GM21786 (cell line): ENCODE measurements at regions not wholly inside any gene's neighbourhood (a gene's known extent, or its start where the extent isn't known, plus 50 kb on each side); places are given as distances from the start of the nearest gene placed in this dataset.

Experiments
- ATAC-seq: cut with Tn5 transposase; IDR thresholded peaks from one replicate; pipeline ENCODE4 v1.9.1; 2021; ENCODE audit not compliant: unreplicated experiment

DNA sequence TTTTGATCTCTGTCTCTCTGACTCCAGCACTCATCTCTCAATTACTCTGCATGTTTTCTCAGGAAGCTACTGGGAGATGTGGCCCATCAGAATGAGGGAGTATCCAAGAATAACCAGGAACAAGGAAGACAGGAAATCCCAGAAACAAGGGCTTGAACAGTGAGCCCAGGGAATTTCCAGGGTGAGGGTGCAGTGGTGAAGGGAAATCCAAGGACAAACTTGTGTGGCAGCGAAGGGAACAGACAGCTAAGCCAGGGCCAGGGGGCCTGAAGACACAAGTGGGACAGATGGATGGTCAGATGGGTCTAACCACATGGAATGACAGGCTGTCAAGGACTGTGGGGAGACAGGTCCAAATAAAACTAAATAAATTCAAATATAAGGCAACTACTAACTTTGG is 121.8 kb upstream of the ERRFI1 start:
- ATAC-seq, result no peak

DNA sequence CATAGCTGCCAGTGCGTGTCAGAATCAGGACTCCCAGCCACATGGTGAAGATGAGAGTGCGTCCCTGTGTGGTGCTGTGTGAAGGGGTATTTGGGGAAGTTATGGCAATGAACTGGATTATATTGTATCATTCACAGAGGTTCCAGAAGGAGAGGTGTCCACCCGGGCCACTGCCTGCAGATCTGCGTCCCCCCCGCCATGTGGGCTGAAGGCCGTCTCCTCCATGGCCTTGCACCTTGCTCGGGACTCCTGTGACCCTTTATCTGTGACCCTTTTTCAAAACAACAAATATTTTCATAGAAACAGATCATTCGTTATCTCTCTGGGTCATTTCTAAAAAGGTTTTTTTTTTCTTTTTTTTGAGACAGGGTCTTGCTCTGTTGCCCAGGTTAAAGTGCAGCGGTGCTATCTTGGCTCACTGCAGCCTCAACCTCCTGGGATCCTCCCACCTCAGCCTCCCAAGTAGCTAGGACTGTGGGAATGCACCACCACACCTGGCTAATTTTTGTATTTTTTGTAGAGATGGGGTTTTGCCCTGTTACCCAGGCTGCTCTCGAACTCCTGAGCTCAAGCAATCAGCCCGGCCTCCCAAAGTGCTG is 120.2 kb upstream of the ERRFI1 start:
- no peak for ATAC-seq

DNA sequence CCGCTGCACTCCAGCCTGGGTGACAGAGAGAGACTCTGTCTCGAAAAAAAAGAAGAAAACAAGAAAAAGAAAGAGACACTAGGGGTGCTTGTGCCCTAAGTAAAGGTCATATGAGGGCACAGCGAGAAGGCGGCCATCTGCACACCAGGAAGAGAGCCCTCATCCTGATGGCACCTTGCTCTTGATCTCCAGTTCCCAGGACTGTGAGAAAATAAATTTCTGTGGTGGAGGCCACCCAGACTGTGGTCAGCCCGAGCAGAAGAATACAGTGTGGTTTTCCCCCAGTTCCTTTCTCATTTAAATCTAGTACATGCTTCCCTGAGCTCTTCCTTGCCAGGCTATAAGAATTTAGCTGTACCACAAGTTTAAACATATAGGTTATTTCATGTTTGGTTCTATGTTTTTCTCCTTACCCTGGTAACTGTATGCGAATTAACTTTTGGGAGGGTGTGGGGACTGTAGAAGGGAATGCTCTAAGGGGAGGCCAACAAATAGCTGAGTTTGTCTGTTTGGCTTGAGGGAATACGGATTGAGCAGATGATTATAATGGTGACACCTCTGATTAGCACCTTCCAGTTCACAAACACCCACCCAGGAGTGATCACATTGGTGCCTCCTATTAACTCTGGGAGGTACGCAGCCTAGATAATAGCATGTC is 119.6 kb upstream of the ERRFI1 start:
- no peak for ATAC-seq

DNA sequence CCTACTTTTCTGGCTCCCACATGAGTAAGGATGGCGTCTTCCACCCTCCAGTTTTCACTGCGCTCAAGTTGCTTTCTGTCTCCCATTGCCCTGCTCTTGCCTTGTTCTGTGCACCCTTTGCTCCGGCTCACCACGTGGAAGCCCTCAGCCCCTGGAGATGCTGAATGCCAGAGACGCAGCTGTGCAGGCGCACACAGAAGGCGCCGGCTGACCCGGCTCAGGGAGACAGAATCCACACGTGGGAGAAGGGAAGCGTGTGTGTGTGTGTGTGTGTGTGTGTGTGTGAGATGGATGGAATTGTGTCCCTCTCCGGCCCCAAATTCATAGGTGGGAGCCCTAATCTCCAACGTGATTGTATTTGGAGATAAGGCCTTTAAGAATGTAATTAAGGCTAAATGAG is 118.2 kb upstream of the ERRFI1 start:
- no peak for ATAC-seq

DNA sequence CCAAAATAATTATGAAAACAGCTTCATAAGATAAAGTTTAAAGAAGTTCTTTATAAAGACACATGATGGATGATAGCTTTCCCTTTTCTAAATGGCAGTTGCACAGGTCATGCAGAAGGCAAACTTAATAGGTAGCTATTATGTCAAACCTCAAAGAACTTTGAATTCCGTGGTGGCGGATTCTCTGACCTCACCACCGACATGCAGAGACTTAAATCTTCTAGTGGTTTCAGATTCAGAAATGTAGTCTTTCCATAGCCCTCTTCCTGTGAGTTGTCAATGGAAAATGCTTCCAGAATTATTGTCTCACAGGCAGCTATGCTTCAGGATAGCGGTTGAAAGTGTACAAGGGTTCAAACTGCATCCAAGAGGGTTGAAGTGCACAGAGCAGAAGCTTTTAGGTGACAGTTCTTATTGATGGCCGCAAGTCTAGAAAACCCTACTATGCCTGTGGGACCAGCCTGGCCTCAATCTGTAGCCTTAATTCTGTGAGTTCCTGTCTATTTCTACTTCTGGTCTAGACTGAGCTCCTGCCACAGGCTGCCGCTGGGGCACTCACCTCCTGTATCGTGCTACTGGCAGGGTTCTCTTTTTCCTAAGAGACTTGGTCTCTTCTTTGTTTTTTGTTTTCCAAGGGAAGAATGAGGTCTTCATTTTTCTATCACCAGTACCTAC is 117.0 kb upstream of the ERRFI1 start:
- no peak for ATAC-seq

DNA sequence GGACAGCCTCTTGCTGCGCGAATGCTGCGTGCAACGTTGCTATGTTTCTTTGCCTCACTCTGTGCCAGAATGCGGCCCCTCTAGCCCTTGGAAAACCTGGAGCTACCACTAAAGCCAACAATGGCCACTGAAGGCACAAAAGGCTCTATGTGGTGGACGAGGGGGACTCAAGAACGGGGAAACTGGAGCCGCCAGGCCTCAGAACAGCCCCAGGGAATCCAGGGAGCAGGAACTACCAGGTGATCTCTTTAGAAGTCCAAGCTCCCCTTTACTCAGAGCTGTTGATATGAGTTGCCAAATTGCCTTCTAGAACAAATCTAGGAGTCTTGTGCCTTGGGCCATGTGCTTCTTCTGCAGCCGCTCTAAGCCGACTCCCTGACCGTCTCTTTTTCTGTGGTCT is 113.8 kb upstream of the ERRFI1 start:
- no peak for ATAC-seq

DNA sequence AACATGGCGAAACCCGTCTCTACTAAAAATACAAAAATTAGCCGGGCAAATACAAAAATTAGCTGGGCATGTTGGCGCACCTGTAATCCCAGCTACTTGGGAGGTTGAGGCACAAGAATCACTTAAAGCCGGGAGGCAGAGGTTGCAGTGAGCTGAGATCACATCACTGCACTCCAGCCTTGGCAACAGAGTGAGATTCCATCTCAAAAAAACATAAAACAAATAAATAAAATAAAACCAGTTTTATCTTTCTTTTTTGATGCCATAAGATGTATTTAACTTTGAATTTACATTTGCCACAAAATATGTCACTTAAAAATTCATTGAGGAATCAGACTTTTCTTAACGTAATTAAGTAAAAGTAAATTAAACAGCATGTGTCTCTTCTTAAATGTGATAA is 113.3 kb upstream of the ERRFI1 start:
- ATAC-seq, result no peak

DNA sequence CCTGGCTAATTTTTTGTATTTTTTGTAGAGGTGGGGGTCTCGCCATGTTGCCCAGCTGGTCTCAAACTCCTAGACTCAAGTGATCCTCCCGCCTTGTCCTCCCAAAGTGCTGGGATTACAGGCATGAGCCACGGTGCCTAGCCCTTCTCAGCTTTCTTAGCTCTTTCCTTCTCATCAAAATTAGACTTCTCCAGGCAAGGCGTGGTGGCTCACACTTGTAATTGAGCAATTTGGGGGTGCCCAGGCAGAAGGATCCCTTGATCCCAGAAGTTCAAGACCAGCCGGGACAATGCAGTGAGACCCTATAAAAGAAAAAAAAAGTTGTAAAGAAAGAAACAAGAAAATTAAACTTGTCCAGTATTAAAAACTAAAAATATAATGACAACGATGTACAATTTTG is 112.6 kb upstream of the ERRFI1 start:
- no peak for ATAC-seq

DNA sequence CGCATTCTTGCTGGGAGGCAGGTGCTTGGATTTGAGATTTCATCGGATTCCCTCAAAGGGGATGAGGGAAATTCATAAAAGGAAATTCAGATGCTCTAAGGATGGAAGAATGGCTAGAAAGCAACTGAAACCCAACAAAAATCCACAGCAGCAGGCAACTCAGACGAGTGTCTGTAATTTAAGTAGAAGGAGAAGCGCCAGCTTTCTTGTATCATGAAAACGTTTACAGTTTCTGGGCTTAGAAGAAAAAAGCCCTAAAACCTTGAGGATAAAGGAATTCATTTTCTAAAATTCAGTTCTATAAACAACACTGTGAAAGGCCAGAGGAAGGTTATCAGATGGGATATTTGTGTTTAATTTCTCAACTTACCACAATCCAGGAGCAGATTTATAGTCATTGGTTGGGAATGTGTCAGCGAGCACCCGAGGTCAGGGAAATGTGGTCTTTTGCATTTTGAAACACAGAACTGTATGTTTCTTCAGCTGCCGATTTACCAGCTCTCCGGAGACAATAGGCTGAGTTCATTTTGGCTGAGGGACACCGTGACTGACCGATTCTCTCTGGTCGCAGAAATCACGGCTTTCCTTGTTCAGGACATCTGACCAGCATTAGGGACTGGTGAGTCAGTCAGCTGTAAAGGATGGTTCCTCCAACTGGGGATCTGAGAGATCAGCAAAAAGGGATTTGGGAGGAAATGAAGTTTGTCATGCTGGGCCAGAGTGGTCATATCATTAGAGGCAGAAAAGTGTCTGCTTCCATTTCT is 111.6 kb upstream of the ERRFI1 start:
- ATAC-seq, result no peak

DNA sequence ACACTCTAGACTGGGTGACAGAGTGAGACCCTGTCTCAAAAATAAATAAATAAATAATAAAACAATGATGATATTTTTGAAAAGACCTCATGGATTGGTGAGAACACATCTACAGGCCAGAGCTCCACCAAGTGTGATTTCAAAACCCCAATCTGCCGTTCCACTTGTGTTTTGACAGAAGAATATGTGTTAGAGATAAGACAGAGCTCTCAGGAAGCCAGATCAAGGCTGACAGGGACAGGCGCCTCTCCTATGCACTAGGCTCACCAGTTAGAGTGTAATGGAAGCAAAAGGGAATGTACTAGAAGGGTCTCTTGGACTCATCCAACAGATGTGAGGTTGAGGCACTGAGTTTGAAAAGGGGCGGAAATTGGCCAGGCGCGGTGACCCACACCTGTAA is 110.7 kb upstream of the ERRFI1 start:
- ATAC-seq, result no peak

DNA sequence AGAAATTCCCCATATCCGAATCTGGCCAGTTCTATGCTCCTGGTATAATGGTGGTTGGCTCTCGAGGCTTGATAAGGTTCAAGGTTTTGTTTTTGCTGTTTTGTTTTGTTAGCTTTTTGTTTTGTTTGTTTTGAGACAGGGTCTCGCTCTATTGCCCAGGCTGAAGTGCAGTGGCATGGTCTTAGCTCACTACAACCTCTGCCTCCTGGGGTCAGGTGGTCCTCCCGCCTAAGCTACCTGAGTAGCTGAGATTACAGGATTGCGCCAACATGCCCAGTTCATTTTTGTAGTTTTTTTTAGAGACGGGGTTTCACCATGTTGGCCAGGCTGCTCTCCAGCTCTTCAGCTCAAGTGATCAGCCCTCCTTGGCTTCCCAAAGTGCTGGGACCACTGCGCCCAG is 109.1 kb upstream of the ERRFI1 start:
- ATAC-seq, result no peak

DNA sequence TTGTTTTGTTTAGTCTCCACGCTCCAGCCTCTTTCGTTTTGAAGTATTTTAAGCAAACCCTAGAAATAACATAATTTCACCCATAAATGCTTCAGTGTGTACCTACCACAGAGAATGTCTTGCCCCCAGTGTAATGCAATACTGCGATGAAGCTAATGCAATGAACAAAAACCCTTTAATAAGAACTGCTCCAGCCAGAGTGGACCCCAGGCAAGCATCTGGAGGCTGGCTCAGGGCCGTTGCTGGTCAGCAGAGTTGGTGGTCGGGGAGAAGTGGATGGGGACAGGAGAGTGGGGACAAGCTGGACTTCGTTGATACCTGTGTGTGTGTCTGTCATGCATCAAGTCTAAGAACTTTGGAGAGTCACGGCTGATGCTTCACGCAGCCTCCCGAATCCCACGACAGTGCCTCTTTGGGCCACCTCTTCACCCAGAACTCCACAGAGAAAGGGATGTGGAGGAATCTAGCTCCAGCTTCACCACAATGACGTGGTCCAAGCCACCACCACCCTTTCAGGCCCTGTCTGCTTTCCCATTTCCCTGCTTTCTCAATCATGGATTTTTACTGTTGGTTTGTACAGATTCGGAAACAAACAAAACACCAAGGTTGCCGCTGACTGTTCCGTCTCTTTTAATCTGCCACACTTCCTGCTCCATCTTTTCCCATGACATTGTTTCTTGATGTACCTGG is 108.6 kb upstream of the ERRFI1 start:
- no peak for ATAC-seq

DNA sequence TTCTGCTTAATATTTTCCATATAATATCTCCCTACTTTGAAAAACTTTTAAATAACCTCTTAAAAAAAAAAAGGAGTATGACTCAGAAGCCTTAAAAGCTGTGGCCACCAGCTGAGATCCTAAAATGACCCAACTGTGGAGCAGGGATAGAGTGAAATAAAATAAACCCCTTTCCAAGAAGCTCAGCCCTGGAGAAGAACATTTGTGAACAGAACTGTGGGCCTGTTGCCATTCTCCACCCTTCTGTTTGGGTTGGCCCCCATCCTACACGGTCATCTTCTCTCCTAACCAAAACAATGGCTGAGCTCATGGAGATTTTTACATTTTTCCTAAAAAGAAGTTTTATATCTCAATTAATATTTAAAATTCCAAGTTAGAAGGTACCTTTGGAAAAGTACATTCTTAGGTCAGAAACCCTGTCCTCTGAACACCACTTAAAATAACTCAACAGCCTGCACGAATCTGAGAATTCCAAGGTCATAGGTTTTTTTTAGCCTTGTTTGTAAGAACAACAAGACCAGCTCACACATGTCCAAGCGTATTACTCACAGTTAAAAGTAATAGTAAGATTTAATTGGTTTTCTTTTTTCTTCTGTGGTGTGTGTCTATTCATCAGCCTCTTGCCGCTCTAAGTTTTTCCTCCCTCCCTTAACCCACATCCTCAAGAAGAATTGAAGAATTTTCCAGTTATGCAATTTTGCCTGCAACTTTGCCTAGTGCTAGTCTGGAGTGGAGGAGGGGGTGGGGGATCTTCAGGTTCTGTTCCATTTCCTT is 107.7 kb upstream of the ERRFI1 start:
- ATAC-seq, result no peak

DNA sequence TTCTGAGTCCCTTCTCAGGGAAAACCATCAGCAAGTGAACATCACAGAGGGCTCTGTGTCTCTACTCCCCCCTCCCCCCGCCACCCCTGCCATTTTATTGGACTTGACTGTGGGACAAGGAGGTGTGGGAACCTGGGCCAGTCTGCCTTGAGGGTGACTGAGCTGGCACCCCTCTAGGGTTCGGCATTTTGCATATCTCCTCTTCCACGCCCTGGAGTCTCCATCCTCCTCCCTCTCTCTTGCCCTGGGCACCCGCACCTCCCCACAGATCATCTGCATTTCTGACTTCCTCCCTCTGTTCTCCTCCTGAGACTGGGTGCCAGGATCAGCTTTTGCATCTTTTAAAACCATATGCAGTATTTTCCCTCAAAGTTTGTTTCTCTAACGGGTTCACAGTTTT is 107.1 kb upstream of the ERRFI1 start:
- no peak for ATAC-seq

DNA sequence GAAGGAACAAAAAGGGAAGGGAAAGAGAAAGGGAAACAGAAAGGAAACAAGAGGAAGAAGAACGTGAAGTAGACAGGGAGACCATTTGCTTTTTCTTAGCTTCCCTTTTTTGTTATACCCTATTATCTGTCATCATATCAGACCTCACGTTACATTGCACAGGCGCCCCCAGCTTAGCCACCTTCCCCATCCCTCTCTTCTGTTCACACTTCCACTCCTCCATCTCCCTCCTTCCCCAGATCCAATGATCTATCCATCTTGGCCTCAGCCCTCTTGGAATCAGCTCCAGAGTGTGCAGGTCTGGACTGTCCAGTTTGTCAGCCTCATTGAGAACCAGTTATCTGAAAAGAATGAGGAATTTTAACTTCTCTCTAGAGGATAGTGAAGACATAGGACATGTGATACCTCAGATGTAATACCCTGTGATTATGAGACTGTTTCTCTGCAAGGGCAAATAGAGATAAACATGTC is 101.1 kb upstream of the ERRFI1 start:
- ATAC-seq, result no peak

DNA sequence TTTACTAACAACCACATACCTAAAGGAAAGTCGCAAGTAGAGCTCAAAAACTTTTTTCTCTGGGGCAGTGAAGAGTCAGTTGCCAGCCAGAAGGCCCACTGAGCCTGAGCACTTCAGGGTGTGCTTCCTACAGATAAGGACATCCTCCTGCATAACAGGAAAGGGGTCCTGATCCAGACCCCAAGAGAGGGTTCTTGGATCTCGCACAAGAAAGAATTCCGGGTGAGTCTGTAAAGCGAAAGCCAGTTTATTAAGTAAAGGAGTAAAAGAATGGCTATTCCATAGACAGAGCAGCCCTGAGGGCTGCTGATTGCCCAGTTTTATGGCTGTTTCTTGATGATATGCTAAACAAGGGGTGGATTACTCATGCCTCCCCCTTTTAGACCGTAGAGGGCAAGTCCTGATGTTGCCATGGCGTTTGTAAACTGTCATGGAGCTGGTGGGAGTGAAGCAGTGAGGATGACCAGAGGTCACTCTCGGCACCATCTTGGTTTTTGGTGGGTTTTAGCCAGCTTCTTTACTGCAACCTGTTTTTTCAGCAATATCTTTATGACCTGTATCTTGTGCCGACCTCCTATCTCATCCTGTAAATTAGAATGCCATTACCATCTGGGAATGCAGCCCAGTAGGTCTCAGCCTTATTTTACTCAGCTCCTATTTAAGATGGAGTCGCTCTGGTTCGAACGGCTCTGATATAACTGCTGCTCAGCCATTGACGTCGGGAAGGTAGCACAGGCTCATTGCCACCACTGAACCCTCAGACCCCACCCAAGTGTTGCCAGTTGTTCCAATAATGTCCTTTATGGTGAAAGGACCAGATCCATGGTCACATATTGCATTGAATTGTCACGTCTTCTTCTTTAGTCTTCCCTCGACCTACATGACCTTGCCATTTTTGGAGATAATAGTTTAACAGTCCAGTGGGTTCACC is 96.6 kb upstream of the ERRFI1 start:
- no peak for ATAC-seq

DNA sequence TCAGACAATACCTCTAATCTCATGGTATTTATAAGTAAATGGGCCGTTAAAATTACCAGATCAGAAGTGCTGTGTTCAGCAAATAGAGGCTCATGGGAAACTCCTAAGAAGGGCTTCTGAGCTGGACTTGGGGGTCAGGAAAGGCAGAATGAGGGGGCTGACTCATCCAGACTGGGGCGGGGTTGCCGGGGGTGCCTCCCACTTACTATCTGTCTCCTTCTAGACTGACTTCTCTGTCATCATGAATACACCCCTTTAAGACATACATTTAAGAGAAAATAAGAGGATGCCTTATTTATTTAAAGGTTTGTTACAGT is 96.0 kb upstream of the ERRFI1 start:
- no peak for ATAC-seq

DNA sequence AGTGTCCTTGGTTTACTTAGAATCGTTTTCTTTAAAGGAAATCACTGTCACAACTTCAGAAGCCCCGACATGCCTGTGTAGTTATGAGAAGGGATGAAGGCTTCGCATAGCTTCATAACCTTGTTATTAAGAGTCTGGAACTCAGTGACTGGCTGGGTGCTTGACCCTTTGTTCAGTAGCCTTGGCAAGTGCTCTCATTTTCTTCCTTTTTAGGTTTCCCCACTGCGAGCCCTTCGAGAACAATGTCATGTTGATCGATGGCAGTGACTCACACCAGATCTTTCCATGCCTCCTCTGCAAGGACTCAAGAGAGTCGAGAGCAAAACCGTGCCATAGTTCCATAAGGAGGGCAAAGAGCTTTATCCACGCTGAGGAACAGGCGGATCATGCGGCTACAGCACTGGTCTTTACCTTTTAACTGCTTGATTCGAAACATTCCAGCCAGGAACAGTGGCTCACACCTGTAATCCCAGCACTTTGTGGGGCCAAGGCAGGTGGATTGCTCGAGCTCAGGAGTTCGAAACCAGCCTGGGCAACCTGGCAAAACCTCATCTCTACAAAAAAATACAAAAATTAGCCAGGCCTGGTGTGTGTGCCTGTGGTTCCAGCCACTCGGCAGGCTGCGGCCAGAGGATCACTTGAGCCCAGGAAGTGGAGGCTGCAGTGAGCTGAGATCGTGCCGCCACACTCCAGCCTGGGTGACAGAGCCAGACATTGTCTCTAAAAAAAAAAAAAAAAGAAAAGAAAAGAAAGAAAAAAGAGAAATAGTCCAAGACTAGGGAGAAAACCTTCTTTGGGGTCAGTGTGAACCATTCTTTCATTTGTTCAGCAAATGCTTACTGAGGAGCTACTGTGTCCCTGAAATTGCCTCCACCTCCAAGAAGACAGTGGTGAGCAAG is 95.4 kb upstream of the ERRFI1 start:
- no peak for ATAC-seq
